ENCODE measurements at regions not wholly inside any gene's neighbourhood (a gene's known extent, or its start where the extent isn't known, plus 50 kb on each side); places are given as distances from the start of the nearest gene placed in this dataset.

DNA sequence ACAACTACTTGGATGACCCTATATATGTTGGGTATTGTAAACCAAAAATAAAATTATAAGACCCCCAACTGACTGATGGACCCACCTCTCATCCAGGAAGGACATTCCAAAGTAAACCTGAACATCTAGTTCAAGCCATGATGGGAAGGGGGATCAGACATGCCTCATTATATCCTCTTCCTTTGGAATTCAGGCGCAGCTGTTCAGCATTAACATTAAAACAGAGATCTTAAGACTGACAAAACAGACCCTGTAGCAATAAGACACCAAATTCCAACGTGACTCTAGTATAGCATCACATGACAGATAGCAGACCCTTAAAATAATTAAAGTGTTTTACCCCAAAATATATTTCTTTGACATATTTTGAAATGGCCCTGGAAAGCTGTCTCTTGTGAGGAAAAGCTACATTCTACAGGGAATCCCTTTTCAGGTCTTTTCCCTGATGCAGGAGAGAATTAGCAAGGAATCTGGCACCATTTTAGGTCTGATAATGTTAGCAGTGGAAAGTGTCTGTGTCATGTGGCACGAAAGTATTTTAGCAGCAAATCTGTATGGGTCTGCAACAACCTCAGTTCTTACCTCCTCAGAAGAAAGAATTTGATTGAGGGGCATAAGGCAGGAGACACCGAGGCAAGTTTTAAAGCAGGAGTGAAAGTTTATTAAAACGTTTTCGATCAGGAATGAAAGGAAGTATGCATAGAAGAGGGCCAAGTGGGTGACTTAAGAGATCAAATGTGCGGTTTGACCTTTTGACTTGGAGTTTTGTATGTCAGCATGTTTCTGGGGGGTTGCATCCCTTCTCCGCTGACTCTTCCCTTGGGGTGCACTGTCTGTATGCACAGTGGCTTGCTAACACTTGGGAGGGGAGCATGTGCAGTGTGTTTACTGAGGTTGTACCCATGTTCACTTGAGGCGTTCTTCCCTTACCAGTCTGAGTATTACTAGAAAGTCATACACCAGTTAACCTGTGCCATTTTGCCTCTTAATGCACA lies 236.6 kb upstream of the PPP1R3A start:
- no peak overlapping the region for H3K4me3 ChIP-seq (ENCODE audit: low read depth, poor library complexity, severe bottlenecking)
- no peak for DNase-seq (ENCODE audit: low spot score in 2 of 2)
- WGBS, 2 donors = 73 to 78% methylated on average over 9 of the region's 9 CpGs
- intact Hi-C loops (cut with DNase I; ENCODE audit: low total_unique reads) = no loop called here
- TF ChIP-seq CTCF (IDR thresholded peaks at IDR 0.05) = no peak
- no peak for TF ChIP-seq POLR2A (IDR thresholded peaks at IDR 0.05)

- no peak overlapping the region for H3K4me3 ChIP-seq (ENCODE audit: low read depth, poor library complexity, severe bottlenecking)
- intact Hi-C loops (cut with DNase I; ENCODE audit: low total_unique reads) = no loop called here
- TF ChIP-seq CTCF (IDR thresholded peaks at IDR 0.05) (no peak), POLR2A (IDR thresholded peaks at IDR 0.05) (no peak)
- DNase-seq (ENCODE audit: low spot score in 2 of 2) = no peak
These were observed 234.9 kb upstream of the PPP1R3A start for GRCh38 chr7:114153700-114154099.

GRCh38 chr7:114152314-114152938 lies 233.6 kb upstream of the PPP1R3A start:
- H3K4me3 ChIP-seq (ENCODE audit: low read depth, poor library complexity, severe bottlenecking) = no peak overlapping the region
- intact Hi-C loops (cut with DNase I; ENCODE audit: low total_unique reads) = no loop called here
- TF ChIP-seq POLR2A (IDR thresholded peaks at IDR 0.05) = no peak
- TF ChIP-seq CTCF (IDR thresholded peaks at IDR 0.05) = no peak
- WGBS, 2 donors = 80 to 81% methylated on average over 5 of the region's 5 CpGs
- no peak for DNase-seq (ENCODE audit: low spot score in 2 of 2)

DNA sequence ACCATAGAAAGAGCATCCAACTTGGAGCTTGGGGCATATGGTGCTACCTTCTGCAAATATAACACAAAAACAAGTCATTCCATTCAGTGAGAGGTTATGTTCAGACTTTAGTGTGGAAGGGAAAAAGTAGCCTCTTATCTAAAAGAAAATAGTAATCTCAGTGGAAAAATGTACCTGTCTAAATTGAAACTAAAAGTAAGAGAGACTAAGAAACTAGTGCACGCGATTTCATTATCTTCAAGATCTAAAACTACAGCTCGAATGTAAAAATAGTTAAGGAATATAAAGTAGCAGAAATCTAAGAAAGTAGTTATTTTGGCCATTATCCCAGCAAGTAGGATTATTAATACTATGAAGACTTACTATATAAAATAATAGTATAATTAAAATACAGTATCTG lies 233.0 kb upstream of the PPP1R3A start:
- intact Hi-C loops (cut with DNase I; ENCODE audit: low total_unique reads) = no loop called here
- no peak for DNase-seq (ENCODE audit: low spot score in 2 of 2)
- H3K4me3 ChIP-seq (ENCODE audit: low read depth, poor library complexity, severe bottlenecking) = no peak overlapping the region
- TF ChIP-seq POLR2A (IDR thresholded peaks at IDR 0.05) (no peak), CTCF (IDR thresholded peaks at IDR 0.05) (no peak)
- WGBS, 2 donors = 50 to 59% methylated on average over 3 of the region's 3 CpGs

DNA sequence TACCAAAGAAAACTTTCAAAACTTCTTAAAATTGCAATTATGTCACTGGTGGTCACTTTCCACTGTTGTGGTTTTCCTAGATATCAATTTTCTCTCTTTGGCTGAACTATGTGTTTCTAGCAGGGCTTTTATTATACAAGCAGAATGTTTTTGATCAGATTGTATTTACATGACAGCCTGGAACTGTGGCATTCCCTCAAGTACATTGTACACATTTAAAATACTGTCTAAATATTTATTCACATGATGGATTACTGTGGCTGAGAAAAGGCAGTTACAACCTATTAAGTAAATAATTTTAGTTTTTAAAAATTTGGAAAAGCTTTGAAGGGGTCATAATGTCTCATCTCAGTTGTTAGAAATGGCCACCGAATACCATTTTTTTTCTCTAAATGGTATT lies 231.9 kb upstream of the PPP1R3A start:
- WGBS, 2 donors = 90 to 95% methylated on average over 1 of the region's 1 CpG
- H3K4me3 ChIP-seq (ENCODE audit: low read depth, poor library complexity, severe bottlenecking) = no peak overlapping the region
- TF ChIP-seq CTCF (IDR thresholded peaks at IDR 0.05) (no peak), POLR2A (IDR thresholded peaks at IDR 0.05) (no peak)
- DNase-seq (ENCODE audit: low spot score in 2 of 2) = no peak
- intact Hi-C loops (cut with DNase I; ENCODE audit: low total_unique reads) = no loop called here
